ENCODE measurements at regions not wholly inside any gene's neighbourhood (a gene's known extent, or its start where the extent isn't known, plus 50 kb on each side); places are given as distances from the start of the nearest gene placed in this dataset.

DNA sequence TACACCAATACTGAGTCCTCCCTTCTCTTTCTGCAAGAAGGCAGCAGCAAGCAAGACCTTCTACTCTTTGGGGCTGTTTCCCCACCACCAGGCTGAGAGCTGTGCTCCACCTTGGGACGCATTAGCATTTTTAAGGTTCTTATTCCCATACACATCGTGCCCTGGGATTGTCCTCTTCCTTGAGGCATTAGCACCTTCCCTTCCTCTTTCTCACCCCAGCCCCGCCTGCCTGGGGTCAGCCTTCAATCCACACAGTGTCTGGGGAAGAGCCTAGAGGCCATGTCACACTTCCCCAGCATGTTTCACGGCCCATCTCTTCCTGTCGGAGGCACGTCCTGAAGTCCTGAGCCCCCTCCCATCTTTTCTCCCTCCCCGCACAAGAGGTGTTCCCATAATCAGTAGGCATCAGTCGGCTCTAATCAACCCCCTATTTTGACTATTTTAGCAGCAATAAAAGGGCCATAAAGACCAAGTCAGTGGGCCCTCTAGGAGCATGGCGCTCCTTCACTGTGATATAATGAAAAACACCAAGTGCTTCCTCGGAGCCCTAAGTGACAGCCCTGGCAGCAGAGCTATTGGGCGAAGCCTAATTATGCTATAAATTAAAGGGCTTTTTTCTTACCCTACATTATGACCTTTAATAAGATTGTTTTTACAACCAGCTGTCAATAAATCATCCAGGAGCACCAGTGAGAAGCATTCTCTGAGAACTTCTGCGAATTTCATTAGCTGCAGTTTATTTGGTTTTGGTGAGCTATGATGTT, 55.0 kb upstream of the PKDCC start:
- TF ChIP-seq CTCF (IDR thresholded peaks at IDR 0.05; ENCODE audit: insufficient read depth, low read depth, low read length) (no peak), EZH2 (IDR thresholded peaks at IDR 0.05; ENCODE audit: insufficient read depth, low read length) (no peak)

Measured in astrocyte (in vitro differentiated cells and primary cell).